NCI-H2107 treated with DMSO at 0.1 percent for 48 hours (cell line): ENCODE measurements at regions not wholly inside any gene's neighbourhood (a gene's known extent, or its start where the extent isn't known, plus 50 kb on each side); places are given as distances from the start of the nearest gene placed in this dataset.
"Not testable (repeated sequence)": the region's sequence is repeated elsewhere in the genome, so short reads cannot be mapped to it uniquely, and the experiment has no call there.

Experiments used
- DNase-seq: peaks from one replicate; lab custom pipeline; 2025; ENCODE audit not compliant: unreplicated experiment; lab: John Stamatoyannopoulos, UW

DNA sequence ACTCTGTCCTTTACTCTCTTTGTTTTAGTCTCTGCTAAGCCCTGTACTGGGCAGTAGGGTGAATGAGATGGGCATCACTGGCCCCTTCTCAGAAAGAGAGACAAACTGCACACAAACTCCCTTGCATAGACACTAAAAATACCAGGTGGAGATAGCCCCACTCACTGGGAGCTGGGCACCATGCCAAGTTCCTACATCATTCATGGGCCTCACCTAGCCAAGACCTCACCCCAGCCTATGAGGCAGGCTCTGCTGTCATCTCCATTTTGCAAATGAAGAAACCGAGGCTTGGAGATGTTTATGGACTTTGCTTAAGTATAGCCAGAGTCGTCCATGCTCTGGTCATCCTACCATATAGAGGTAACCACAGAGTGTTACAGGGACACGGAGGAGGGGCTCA lies 499.8 kb upstream of the CDH11 start:
- no peak for DNase-seq

DNA sequence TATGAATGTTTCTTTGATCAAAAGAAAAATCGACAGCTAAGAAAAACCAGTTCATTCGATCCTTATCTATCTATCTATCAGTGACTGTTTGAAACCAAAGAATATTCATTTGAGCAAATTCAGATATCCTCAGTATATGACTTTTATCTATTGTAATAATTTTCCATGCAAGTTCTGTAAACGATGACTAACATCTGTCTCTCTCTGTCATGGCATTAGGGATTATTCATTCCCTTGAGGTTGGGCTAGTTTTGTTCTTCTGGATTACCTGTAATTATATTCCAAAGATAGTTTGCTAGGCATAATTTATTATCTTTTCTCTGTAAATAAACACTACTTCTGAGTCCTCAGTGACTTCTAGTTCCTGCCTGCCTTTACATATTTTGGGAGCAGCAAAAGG lies 497.7 kb upstream of the CDH11 start:
- DNase-seq, result no peak

DNA sequence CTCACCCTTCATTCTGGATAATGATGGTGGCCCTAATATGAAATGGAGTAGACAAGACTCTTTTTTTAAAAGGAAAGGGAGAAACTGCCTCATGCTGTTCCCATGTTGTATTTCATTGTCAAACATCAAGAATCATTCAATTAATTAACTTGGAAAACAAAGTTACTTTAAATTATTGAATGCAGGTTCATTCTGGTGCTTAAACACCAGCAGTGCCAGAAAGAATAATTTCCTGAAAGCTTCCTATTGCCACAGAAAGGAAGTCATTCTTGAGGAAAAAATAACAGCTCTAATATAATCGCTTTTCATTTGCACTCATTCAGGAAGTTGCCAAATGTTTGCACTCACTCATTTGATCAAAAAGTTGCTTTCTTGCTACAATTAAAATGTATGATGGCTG lies 497.1 kb upstream of the CDH11 start:
- no peak for DNase-seq

DNA sequence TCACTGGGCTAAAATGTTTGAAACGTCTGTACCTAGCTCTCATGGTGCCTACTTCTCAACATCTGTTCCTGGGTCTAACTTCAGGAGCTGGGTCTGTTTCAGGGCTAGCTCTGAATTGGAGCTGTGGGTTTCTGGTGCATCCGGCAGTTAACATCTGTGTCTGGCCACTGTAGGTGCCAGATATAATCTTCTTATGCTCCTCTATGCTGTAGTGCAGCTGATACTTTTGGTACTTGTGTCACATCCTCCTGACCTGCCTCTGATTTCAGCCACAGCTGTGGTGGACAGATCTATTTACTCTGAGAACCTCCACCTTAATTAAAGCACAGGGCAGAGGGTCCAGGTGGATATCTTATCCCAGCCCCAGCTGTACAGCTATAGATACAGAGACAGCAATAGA lies 496.5 kb upstream of the CDH11 start:
- no peak for DNase-seq

DNA sequence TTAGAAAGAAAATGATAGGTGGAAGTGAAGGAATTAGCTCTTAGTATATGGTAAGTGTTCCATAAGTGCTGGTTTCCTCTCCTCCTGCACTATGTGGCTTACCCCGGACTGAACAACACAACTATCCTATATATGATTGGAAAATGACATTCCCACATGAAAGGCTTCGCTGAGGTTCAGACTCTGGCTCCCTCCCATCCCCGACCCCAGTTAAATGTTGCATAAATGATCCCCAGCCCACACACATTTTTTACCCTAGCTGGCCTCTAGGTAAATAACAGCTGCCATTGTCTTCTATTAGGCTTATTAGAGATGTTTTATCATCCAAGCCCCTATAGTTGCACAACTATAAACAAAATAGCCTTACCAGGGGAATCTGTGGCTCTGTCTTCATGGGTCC lies 495.6 kb upstream of the CDH11 start:
- DNase-seq, result no peak

DNA sequence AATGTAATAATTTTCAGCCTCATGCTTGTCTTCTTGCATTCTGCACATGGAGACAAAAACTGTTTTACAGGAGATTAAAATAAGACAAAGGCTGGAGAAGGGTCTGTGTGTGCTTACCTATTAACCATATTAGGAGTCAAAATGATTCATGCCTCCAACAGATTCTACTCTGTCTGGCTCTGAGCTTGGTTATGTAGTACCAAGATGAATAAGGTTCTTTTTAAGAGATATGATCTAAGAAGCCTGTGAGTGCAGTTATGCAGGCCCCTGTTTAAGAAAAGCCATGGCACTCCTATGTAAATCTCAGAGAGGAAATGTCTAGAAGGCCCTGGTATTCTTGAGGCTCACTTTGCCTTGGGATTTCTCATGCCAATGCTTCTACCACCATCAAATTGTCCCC lies 486.6 kb upstream of the CDH11 start:
- no peak for DNase-seq

DNA sequence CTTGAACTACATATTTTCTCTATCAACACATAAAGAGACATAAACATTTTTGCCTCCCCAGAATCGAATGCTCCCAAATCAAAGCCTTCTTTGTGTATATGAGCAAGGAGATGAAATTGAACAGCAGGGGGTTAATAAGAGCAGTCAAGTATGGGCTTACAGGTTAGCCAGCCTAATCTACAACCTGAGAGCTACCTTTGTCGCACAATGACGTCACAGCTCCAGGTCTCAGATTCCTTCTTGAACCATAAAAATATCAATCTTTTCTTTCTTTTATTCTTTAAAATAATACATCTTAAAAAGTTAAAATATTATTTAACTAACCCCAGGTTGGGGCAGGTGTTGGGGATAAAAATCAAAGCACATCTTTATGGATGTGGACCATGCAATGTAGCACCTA lies 482.9 kb upstream of the CDH11 start:
- DNase-seq, result no peak

DNA sequence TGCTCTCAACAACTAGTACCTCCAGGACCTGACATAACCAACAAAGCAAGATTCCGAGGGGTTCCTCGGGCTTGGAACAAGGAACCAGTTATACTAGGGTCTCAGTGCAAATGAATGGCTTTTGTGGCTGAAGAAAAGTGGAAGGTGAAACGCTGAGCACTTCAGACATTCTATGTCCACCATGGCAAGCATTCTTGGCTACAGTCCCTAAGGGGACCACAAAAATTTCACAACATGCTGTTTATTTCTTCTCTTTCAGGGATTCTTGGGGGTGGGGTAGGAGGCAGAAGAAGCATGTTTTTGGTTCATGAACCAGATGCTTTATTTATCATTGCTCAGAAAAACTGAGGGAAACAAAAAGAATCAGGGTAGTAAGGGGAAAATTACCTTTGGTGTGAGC lies 479.9 kb upstream of the CDH11 start:
- DNase-seq, result no peak

DNA sequence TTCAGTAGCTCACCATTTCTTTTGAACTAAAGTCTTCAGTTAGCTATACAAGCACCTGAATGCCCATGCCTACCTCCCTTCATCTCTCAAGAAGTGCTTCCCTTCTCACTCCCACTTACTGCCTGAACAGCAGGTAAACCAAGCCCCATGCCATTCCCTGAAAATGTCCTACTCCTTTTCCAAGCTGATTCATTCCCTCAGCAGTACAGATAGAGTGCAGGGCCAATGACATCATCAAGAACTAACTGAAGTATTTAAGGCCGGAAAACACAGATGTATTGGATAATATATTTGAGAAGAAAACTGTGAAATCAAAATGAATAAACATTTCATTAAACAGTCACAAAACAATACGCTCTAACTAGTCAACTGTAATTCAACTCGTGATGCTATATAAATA lies 478.8 kb upstream of the CDH11 start:
- DNase-seq, result no peak

DNA sequence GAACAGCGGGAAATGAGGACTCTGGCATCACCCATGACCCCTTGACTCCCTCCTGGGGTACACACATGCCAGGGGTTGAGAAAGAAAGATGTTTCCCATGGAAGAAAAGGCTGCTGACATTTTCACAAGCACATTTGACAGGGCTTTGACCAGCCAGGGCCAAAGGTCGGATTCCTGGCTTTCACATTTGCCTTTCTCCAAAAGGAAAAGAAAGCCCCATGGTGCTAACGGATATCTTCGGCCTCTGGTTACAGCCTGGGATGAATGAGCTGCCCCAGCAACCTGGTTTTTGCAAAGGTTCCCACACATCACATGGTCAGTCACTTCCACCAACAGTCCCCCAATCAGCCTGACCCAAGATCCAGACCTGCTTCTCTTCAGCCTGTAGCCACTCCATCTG lies 478.2 kb upstream of the CDH11 start:
- DNase-seq, result no peak

DNA sequence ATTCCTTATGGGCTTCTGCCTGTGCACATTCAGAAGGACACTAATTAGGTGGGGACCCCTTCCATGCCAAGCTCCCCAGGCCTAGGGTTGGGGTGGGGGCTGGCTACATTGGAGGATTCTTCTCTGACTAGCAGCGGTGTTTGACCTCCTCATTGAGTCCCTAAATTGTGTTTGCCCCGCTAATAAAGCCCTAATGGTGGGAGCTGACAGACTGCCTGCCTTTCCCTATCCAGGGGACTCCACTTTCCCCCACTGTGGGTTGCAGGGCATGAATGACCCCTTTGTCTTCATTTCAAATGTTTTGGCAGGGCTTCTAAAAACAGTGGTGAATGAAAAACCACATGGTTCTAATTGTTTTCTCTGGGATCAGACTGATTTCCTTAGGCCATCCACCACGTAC lies 476.8 kb upstream of the CDH11 start:
- DNase-seq, result no peak

DNA sequence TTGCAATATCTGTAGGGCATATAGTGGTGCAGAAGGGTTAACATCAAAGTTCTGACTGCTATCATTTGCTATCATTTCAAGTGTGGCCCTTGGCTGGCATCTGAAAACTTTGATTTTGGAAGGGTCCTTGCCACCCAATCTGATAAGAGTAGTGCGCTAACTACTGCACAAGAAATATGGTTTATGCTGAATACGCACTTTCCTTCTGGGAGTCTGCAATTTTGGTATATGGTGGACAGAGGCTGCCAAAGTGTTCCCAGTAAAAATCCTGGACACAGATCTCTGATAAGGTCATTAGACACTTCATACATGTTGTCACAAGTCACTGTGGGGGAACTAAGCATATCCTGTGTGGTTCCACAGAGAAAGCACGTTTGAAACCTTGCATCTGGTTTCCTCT lies 461.6 kb upstream of the CDH11 start:
- no peak for DNase-seq

DNA sequence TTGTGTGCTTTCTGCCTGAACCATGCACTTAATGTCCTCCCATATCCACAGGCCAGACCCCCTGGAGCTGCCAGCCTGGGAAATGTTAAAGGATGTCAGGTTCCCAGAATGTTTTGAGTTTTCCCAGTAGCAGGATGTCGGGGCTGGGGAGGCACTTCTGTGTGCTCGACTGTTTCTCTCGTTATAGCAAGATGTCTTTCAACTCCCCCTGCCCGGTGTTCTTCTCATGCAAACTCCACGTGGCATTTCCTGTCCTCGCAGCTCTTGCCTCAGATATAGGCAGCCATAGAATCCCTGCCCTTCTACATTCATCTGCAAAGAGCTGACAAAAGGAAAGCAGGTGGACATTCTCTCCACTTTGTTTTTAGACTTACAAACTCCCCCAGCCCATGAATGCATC lies 457.2 kb upstream of the CDH11 start:
- DNase-seq, result no peak

DNA sequence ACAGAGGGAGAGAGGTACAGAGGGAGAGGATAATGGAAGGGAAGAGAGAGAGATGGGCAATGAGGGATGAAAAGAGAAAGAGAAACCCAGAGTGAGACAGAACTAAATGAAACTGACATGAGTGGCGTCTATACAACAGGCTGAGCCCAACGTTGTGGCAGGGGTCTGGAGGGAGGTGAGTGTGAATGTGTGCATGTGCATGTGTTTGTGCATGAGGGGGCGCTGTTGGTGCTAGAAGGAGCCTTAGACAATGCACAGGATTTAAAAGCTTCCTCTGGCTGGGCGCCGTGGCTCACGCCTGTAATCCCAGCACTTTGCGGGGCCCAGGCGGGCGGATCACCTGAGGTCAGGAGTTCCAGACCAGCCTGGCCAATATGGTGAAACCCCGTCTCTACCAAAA lies 454.8 kb upstream of the CDH11 start:
- no peak for DNase-seq

DNA sequence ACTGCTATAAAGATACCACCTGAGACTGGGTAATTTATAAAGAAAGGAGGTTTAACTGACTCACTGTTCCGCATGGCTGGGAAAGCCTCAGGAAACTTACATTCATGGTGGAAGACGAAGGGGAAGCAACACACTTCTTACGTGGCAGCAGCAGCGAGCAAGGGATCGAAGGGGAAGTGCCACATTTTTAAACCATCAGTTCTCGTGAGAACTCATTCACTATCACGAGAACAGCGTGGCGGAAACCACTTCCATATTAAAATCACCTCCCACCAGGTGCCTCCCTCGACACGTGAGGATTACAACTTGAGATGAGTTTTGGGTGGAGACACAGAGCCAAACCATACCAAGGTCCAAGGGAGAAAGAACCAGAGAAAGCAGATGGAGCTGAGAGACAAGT lies 454.3 kb upstream of the CDH11 start:
- no peak for DNase-seq

DNA sequence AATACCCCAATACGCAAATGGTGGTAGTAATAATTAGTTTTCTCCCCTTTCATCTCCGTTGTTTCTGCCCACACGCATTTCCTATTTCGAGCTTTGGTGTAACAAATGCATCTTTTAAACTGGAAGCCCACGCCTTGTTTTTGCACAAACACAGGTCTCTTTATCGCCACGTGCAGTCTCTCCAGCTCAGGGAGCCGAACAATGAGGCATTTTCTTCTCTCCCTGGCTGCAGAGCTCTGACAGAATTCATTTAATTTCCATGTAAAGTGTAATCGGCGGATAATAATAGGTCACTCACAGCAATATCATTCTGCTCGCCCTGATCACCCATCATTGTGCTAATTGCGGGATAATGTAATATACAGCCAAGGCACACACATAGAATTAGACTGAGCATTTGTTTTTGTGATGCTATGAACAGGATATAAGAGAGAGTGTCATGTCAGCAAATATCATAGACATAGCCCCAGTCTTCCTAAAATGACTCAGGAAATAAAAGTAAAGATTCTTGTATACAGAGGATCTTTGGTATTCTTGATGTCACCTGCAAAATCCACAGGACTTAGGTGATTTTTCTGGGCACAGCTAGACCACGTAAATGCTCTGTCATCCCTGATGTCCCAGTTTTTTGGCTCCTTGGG lies 452.6 kb upstream of the CDH11 start:
- no peak for DNase-seq

DNA sequence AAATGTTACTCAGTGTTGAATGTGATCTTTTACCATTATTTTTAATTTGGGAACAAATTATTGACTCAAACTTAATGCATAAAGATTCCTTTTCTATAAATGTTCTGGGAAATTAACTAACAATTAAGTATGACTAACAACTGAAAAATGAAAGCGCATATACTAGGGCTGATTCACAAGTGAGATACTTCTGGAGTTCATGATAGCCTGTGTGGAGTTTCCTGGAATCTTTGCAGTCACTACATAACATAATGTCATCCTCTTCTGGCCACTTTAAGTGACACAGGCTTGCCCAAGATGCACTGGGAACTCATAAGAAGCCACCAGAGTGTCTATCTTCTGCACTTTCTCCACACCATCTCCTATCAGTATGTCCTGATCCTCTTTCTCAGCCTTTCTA lies 450.3 kb upstream of the CDH11 start:
- no peak for DNase-seq

DNA sequence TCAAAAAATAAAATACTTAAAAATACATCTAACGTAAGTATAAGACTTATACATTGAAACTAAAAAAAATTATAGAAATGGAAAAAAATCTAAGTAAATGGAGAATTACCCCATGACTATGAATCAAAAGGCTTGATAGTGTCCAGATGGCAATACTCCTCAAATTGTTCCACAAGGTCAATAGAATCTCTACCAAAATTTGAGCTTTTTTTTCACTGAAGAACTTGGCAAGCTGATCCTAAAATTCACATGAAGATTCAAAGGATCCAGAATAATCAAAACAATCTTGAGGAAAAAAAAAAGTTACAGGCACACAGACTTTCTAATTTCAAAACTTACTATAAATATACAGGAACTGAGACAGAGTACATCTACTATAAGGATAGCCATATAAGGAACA lies 448.4 kb upstream of the CDH11 start:
- DNase-seq, result no peak

DNA sequence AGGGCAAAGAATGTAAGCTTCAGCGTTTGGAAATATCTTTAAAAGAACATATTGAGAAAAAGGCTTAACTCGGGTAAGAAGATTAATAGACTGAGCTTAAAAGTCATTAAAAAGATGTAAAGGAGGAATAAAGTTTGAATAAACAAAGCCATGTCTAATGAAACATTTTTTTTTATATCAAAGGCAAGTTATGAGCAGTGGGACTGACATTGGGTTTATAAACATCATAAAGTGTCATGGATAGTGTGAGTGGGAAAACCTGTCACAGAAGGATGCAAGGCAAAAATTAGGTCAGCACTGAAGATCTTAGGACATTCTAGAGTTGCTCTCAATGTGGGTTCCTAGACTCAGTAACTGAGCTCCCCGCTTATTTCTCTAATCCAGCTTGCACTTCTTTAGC lies 438.0 kb upstream of the CDH11 start:
- DNase-seq, result no peak

DNA sequence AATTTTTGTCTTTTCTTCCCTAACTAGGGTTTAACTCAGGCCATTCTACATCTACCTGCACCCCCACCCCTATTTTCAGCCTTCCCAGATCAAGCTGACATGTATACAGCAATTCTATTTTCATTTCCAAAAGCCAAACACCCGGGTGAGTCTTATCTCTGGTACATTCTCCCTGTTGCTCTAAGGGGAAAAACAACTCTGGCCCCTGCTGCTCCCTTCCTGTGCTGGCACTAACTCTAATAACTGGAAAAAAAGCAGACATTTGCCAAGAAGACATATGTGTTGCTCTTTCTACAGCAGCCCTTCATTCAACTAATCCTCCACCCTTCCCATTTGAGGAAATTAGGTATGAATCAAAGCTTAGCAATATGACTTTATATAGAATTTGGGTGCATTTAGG lies 427.8 kb upstream of the CDH11 start:
- not testable (repeated sequence) for DNase-seq

DNA sequence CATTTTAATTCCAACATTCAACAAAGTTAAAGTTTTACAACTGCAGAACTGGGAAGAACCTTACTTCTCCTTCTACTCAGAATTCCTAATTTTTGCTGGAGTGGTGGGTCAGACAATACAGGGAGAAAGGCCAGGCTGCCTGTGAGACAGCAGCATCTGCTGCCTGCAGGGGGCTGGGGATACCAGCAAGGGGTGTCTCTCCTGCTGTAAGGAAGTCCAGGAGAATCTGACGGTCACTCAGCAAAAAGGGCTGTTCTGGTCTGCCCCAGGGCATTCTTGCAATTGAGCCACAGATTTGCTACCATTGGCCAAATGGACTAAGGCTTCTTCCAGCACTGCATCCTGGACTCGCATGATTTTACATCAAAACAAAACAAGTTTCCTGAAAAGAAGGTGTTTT lies 426.6 kb upstream of the CDH11 start:
- no peak for DNase-seq

DNA sequence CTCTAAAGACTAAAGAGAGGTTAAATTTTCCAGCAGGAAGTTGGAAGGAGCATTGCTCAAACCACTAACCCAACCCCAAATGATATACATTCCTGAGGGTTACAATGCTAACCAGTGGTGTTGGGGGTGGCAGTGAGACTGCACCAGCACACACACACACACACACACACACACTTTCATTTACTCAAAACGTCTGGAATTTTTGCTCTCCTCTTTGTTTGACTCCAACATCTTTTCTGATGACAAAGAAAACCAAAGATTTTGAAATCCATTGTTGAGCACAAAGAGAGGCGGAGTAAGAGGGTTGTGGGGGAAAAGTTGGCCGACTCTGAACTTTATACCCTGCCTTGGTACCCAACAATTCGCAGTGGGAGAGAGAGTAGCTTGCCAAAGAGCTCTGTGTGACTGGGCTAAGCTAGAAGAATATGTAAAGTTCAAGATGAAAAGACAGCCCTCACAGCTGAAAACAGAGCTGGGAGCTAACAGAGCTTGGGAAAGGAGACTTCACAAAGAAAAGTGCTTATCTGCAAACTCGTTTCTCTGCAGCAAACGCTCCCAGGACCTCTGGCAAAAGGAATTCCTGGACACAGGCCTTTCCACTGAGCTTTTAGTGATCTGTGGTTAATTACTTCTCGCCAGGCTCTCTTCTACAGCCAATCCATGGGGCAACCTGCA lies 426.0 kb upstream of the CDH11 start:
- DNase-seq, result no peak

DNA sequence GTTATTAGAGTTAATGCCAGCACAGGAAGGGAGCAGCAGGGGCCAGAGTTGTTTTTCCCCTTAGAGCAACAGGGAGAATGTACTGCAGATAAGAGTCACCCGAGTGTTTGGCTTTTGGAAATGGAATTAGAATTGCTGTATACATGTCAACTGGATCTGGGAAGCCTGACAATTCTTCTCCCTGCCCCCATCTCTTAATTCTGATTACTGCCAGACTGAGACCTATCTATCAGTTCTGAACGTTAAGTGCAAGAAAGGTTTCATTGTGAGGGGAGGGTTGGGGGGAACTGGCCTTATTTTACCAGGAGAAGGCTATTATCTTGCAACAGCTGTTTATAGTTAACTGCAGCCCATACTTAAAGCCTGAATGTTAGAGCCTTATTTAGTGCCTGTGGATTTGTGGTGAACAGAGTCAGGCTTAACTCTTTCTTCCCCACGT lies 424.5 kb upstream of the CDH11 start:
- no peak for DNase-seq
